RWPE2 (cell line): ENCODE measurements at regions not wholly inside any gene's neighbourhood (a gene's known extent, or its start where the extent isn't known, plus 50 kb on each side); places are given as distances from the start of the nearest gene placed in this dataset.

Source experiments
- ATAC-seq: fragments of 200-7000 bp; cut with Tn5 transposase; 3 replicates; pipeline ENCODE4 v1.9.1; 2021; ENCODE audit warnings: low read depth
- DNase-seq: peaks from one replicate; pipeline ENCODE4 v3.0.0-alpha.2; 2020; ENCODE audit warnings: low spot score
- H3K27ac ChIP-seq: fragments of 450-650 bp; 2 replicates; pipeline ENCODE4 v1.5.1; 2017; ENCODE audit warnings: mild to moderate bottlenecking; ENCODE audit not compliant: poor library complexity, severe bottlenecking
- H3K27me3 ChIP-seq: fragments of 250-450 bp; sonication (Bioruptor Pico); 2 replicates; pipeline ENCODE4 v1.5.1; 2021; ENCODE audit warnings: mild to moderate bottlenecking, moderate library complexity; ENCODE audit not compliant: insufficient read depth, poor library complexity, severe bottlenecking
- H3K36me3 ChIP-seq: fragments of 250-450 bp; sonication (Bioruptor Pico); 2 replicates; pipeline ENCODE4 v1.5.1; 2020; ENCODE audit warnings: low read depth, mild to moderate bottlenecking, moderate library complexity
- H3K4me1 ChIP-seq: fragments of 250-450 bp; sonication (Bioruptor Pico); 2 replicates; pipeline ENCODE4 v1.5.1; 2021; ENCODE audit warnings: mild to moderate bottlenecking, moderate library complexity; ENCODE audit not compliant: insufficient read depth, poor library complexity, severe bottlenecking
- H3K4me3 ChIP-seq: fragments of 250-450 bp; sonication (Bioruptor Pico); 2 replicates; pipeline ENCODE4 v1.5.1; 2021; ENCODE audit warnings: mild to moderate bottlenecking, moderate library complexity; ENCODE audit not compliant: severe bottlenecking
- H3K9me3 ChIP-seq: fragments of 250-450 bp; sonication (Bioruptor Pico); 2 replicates; pipeline ENCODE4 v1.5.1; 2021; ENCODE audit warnings: mild to moderate bottlenecking, moderate library complexity; ENCODE audit not compliant: severe bottlenecking
- TF ChIP-seq, protein P1 (sequence below): fragments of 450-650 bp; IDR thresholded peaks from one replicate; pipeline ENCODE4 v1.5.1; 2017; ENCODE audit warnings: mild to moderate bottlenecking, moderate library complexity; ENCODE audit not compliant: poor library complexity, severe bottlenecking

DNA sequence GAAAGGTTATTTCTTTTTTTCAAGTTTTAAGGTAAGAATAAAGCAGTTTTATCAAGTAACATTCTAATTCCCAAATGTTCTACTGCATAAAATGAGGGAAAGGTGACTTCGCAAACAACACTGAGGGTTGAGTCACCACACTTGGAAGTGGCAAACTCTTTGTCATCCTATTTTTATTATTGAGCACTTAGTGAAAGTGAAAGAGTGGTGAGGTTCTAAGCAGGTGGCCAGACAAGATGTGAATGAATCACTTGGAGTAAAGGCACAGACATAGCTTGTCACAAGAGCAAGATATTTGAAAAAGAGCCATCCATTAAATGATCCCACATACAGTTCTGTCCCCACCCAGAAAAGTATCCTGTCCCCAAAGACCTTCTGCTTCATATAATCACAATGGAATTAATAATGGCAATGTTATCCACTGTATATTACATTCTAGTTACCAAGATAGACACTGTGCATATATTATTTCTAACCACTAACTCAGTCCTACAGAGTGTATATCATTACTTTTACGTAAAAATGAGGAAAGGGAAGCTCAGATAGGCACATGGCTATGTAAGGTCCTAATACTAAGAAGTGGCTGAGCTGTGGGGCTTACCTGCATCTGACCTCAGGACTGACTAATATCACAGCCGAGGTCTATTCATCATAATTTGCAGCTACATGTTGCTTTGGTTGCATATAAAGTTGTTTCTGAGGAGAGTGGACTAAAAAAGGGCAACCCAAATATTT is 730.4 kb upstream of the MEF2C start:
- Histone ChIP-seq H3K27me3 (no peaks in the 10 kb centered on the region), H3K4me1 (no peaks in the 10 kb centered on the region), H3K4me3 (no peak overlapping the region), H3K9me3 (no peaks in the 10 kb centered on the region), H3K27ac (no peak overlapping the region), H3K36me3 (no peaks in the 10 kb centered on the region)
- DNase-seq (no peak), ATAC-seq (no peak)
- TF ChIP-seq, protein P1, sequence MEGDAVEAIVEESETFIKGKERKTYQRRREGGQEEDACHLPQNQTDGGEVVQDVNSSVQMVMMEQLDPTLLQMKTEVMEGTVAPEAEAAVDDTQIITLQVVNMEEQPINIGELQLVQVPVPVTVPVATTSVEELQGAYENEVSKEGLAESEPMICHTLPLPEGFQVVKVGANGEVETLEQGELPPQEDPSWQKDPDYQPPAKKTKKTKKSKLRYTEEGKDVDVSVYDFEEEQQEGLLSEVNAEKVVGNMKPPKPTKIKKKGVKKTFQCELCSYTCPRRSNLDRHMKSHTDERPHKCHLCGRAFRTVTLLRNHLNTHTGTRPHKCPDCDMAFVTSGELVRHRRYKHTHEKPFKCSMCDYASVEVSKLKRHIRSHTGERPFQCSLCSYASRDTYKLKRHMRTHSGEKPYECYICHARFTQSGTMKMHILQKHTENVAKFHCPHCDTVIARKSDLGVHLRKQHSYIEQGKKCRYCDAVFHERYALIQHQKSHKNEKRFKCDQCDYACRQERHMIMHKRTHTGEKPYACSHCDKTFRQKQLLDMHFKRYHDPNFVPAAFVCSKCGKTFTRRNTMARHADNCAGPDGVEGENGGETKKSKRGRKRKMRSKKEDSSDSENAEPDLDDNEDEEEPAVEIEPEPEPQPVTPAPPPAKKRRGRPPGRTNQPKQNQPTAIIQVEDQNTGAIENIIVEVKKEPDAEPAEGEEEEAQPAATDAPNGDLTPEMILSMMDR, result no peak

DNA sequence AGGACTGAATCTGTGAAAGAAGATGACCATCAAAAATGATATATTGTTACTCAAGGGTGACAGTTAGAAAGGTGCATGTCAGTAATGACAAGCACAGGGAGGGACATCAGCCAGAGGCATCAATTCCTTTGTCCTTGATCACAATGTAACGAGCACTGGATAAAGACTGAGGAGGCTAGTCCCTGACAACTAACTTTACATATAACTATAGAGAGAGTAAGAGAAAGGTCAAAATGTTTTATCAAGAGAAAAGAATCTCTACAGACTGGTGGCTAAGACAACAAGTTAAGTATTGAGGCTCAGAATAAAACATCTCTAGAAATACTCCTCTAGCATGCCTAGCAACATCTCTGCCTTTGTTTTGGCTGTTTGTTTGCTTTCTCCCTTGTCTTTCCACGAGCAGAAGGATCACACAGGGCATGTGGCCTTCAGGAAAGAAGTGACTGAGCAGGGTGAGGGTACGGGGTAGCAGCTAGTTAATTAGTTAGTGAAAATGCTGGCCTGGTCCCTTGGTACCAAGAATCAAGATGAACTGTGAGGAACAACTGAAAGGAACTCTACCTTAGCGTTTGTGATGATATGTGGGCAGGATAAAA is 724.1 kb upstream of the MEF2C start:
- no peak overlapping the region for H3K27ac ChIP-seq
- ATAC-seq (no peak), DNase-seq (no peak)

DNA sequence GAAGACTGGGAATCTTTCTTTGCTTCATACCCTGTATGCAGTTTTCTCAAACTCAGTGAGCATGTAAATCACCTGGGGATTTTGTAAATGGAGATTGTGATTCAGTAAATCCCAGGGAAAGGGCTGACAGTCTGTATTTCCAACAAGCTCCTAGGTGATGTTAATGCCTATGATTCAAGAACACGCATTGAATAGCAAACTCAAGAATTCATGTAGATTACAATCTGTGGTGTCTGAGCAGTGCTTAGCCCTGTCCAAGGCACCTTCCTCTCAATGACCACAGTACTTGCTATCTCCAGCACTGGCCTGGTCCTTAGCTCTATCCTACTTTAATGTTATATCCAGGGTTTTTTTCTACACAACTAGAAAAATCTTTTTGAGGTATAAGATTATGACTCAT is 721.4 kb upstream of the MEF2C start:
- 0 out of 3 replicates have a peak, but pooled peaks have one; percentile 14 for ATAC-seq
- TF ChIP-seq, protein P1, result no peak
- no peaks in the 10 kb centered on the region for H3K9me3 ChIP-seq
- no peak overlapping the region for H3K27ac ChIP-seq
- H3K4me1 ChIP-seq, result no peaks in the 10 kb centered on the region
- H3K4me3 ChIP-seq, result no peak overlapping the region
- no peaks in the 10 kb centered on the region for H3K27me3 ChIP-seq
- no peak for DNase-seq
- no peaks in the 10 kb centered on the region for H3K36me3 ChIP-seq

More for the DNA sequence above, 724.1 kb upstream of the MEF2C start:
- Histone ChIP-seq H3K4me3 (no peak overlapping the region), H3K9me3 (no peaks in the 10 kb centered on the region), H3K27me3 (no peaks in the 10 kb centered on the region), H3K4me1 (no peaks in the 10 kb centered on the region), H3K36me3 (no peaks in the 10 kb centered on the region)
- TF ChIP-seq, protein P1, result no peak

DNA sequence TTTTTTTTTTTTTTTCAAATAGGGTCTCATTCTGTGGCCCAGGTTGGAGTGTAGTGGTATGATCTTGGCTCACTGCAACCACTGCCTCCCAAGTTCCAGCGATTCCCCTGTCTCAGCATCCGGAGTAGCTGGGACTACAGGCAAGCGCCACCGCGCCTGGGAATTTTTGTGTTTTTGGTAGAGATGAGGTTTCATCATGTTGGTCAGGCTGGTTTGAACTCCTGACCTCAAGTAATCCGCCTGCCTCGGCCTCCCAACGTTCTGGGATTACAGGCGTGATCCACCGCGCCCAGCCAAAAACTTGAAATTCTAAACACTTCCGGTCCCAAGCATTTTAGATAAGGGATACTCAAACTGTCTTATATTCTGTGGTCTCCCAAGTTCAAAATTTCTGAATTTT is 718.9 kb upstream of the MEF2C start:
- ATAC-seq, result no peak
- TF ChIP-seq, protein P1, result no peak
- H3K4me3 ChIP-seq, result no peak overlapping the region
- H3K27ac ChIP-seq, result no peak overlapping the region
- no peaks in the 10 kb centered on the region for H3K36me3 ChIP-seq
- no peak for DNase-seq
- H3K4me1 ChIP-seq, result no peaks in the 10 kb centered on the region
- H3K27me3 ChIP-seq, result peaks cover 10% of the 10 kb centered on the region
- no peaks in the 10 kb centered on the region for H3K9me3 ChIP-seq

DNA sequence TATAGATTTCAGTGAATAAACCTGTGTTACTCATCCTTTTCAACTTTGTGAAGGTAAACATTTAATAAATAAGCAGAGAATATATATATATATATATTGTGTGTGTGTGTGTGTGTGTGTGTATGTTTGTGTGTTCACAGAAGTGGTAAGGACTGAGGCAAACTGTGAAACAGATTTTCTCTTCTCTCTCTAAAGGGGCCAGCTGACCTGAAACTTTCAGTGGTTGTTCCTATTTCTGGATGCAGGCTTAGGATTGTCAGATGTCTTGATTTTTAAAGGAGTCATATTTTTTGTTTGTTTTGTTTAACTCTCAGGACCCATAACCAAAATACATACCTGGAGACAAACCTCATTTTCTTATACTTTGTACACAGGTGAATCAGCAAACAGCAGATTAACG is 714.9 kb upstream of the MEF2C start:
- Histone ChIP-seq H3K27ac (no peak overlapping the region), H3K36me3 (no peaks in the 10 kb centered on the region), H3K9me3 (no peaks in the 10 kb centered on the region), H3K27me3 (peaks cover 10% of the 10 kb centered on the region), H3K4me1 (no peaks in the 10 kb centered on the region), H3K4me3 (no peak overlapping the region)
- TF ChIP-seq, protein P1, result no peak
- DNase-seq, result no peak
- no peak for ATAC-seq
